AG04450 (cell line): ENCODE measurements at regions not wholly inside any gene's neighbourhood (a gene's known extent, or its start where the extent isn't known, plus 50 kb on each side); places are given as distances from the start of the nearest gene placed in this dataset.
"Not testable (repeated sequence)": the region's sequence is repeated elsewhere in the genome, so short reads cannot be mapped to it uniquely, and the experiment has no call there.

Experiments used
- CTCF ChIA-PET: fragments of 300-600, 350-600 bp; formaldehyde crosslinking; extraction: SDS; loops from one replicate; lab custom pipeline; 2022; ENCODE audit warnings: antibody characterized with exemption, inconsistent platforms; lab: Charles Lee
- POLR2A ChIA-PET: fragments of 350-600 bp; formaldehyde crosslinking; extraction: SDS; loops from one replicate; lab custom pipeline; 2021; ENCODE audit warnings: antibody characterized with exemption, inconsistent platforms; lab: Yijun Ruan, JAX
- DNase-seq: peaks from one replicate; pipeline ENCODE4 v3.0.0-alpha.2; 2011; ENCODE audit warnings: low read depth, low spot score
- H3K27ac ChIP-seq: one replicate; pipeline ENCODE4 v1.5.1; 2012; ENCODE audit warnings: low read depth, low read length, control low read depth
- H3K27me3 ChIP-seq: one replicate; pipeline ENCODE4 v1.6.0; 2012; ENCODE audit warnings: low read length; ENCODE audit not compliant: control insufficient read depth, insufficient read depth
- H3K4me3 ChIP-seq: 2 replicates; pipeline ENCODE4 v1.5.1; 2011; ENCODE audit warnings: mild to moderate bottlenecking, low read depth, low read length, control low read depth
- H3K9me3 ChIP-seq: 2 replicates; pipeline ENCODE4 v1.5.1; 2012; ENCODE audit warnings: low read length; ENCODE audit not compliant: control insufficient read depth, insufficient read depth
- TF ChIP-seq, protein P1 (sequence below): IDR thresholded peaks from 2 replicates; pipeline ENCODE4 v1.5.1; 2011; ENCODE audit warnings: low read depth, low read length, control low read depth, inconsistent platforms

DNA sequence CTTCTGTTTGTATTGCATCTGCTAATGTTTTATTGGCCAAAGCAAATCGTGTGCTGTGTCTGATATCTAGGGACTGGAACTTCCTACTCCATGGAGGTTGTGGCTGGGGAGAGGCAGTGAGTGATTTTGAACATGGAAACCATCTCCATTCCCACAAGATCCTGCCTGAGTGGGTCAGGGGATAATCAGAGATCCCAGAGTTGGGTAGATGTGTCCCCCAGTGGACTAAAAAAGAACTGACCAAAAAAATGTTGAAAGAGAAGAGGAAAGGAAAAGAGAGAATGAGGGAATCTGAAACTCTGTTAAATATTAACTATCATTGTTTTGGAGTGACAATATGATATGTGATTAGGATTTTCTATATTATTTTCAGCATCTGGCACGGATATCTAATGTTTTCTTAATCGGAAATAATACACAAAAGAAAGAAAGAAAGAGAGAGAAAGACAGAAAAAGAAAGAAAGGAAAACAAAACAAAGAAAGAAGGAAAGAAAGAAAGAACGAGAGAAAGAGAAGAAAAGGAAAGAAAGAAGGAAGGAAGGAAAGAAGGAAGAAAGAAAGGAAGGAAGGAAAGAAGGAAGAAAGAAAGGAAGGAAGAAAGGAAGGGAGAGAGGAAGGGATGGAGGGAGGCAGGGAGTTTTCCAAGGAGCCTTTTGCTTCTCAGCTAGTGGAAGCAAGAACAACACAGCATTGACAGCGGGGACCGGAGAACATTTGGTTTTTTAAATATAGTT is 638.5 kb downstream of the CCSER2 start:
- Histone ChIP-seq H3K9me3 (peaks cover 7% of the 10 kb centered on the region), H3K27me3 (no peaks in the 10 kb centered on the region), H3K27ac (no peak overlapping the region), H3K4me3 (no peak overlapping the region)
- POLR2A ChIA-PET = no interaction called here
- DNase-seq = no peak
- CTCF ChIA-PET = no interaction called here
- TF ChIP-seq, protein P1, sequence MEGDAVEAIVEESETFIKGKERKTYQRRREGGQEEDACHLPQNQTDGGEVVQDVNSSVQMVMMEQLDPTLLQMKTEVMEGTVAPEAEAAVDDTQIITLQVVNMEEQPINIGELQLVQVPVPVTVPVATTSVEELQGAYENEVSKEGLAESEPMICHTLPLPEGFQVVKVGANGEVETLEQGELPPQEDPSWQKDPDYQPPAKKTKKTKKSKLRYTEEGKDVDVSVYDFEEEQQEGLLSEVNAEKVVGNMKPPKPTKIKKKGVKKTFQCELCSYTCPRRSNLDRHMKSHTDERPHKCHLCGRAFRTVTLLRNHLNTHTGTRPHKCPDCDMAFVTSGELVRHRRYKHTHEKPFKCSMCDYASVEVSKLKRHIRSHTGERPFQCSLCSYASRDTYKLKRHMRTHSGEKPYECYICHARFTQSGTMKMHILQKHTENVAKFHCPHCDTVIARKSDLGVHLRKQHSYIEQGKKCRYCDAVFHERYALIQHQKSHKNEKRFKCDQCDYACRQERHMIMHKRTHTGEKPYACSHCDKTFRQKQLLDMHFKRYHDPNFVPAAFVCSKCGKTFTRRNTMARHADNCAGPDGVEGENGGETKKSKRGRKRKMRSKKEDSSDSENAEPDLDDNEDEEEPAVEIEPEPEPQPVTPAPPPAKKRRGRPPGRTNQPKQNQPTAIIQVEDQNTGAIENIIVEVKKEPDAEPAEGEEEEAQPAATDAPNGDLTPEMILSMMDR = no peak

DNA sequence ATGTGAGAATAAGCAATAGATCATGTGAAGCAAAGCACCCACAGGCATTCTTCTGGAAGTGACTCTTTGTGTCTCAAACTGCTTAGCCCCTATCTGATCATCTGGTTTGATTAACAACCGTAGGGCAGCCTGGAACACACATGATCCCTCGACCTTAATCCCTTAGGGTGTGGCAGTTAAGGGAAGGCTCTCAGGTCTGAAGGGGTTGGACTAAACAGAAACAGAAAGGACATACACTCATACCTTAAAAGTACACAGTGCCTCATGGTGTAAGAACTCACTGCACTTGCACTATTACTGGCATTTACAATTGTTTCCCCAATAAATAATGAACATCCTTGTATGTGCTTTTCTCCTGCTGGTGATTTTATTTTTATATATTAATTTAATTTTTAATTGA is 640.9 kb downstream of the CCSER2 start:
- H3K4me3 ChIP-seq, POLR2A ChIA-PET, H3K27ac ChIP-seq, DNase-seq, H3K27me3 ChIP-seq, CTCF ChIA-PET, H3K9me3 ChIP-seq: not testable (repeated sequence)

DNA sequence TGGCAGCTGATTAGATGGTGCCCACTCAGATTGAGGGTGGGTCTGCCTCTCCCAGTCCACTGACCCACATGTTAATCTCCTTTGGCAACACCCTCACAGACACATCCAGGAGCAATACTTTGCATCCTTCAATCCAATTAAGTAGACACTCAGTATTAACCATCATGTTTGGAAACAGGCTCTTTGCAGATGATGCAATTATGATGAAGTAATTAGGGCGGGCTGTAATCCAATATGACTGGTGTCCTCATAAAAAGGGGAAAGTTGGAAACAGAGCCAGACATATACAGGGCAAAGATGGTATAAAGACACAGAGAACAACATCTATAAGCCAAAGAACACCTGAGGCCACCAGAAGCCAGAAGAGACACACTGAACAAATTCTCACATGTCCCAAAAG is 658.6 kb downstream of the CCSER2 start:
- no peak for DNase-seq
- POLR2A ChIA-PET = no interaction called here
- no peak overlapping the region for H3K4me3 ChIP-seq
- H3K9me3 ChIP-seq = peaks cover 17% of the 10 kb centered on the region
- TF ChIP-seq, protein P1 = no peak
- CTCF ChIA-PET = no interaction called here
- H3K27ac ChIP-seq = no peak overlapping the region
- no peaks in the 10 kb centered on the region for H3K27me3 ChIP-seq

DNA sequence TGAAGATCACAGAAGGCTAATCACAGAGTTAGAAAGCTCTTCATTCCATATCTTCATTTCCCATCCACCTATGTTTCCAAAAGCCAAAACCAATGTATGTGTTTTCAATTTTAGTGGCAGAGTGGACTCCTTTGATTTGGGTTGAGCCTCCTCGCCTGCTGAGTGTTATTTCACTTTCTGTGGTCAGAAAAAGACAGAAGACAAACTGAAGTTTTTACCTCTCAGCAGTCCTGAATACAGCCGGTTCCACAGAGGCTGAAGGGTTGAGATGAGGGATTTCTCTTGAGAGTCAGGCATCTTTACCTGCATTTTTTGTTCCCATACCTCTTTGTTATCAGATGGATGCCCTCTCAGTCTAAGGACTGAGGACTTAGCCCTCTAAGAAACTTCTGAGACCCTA is 659.6 kb downstream of the CCSER2 start:
- POLR2A ChIA-PET = no interaction called here
- H3K9me3 ChIP-seq = peaks cover 11% of the 10 kb centered on the region; the same call in 1 of the 2 replicates
- no peak overlapping the region for H3K27ac ChIP-seq
- DNase-seq = no peak
- CTCF ChIA-PET = no interaction called here
- H3K4me3 ChIP-seq = no peak overlapping the region
- no peaks in the 10 kb centered on the region for H3K27me3 ChIP-seq
- TF ChIP-seq, protein P1 = no peak

DNA sequence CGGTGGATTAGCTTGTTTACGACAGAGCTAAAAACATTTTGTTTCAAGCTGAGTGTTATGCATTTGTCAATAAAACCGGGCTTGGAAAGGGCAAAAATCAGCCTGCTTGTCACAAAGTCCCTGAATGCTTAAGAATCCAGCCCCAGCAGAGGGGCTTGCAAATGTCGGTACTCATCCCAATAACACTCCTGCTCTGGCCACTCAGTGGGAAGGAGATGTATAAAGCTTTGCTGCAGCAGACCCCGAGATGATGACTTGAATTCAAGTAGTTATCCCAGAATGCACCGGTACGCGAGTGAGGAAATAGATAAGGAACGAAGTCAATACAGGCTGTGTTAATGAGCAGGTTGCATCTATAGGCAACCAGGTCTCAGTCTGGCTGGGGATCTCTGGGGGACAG is 662.3 kb downstream of the CCSER2 start:
- CTCF ChIA-PET = no interaction called here
- TF ChIP-seq, protein P1 = no peak
- DNase-seq = no peak
- POLR2A ChIA-PET = no interaction called here
- Histone ChIP-seq H3K9me3 (peaks cover 16% of the 10 kb centered on the region; the same call in 1 of the 2 replicates), H3K27me3 (no peaks in the 10 kb centered on the region), H3K27ac (no peak overlapping the region), H3K4me3 (no peak overlapping the region)
